ENCODE measurements at regions not wholly inside any gene's neighbourhood (a gene's known extent, or its start where the extent isn't known, plus 50 kb on each side); places are given as distances from the start of the nearest gene placed in this dataset.

- DNase-seq, result no peak
Measured at GRCh38 chr2:64831977-64832328, 157.2 kb upstream of the SLC1A4 start.

- no peak for DNase-seq
Measured at GRCh38 chr2:64832936-64833335, 156.3 kb upstream of the SLC1A4 start.

- DNase-seq, result no peak
Measured at GRCh38 chr2:64836566-64836965, 152.6 kb upstream of the SLC1A4 start.

GRCh38 chr2:64837116-64837731 is 152.0 kb upstream of the SLC1A4 start:
- DNase-seq, result no peak

- no peak for DNase-seq
Measured at GRCh38 chr2:64837925-64838641, 151.1 kb upstream of the SLC1A4 start.

GRCh38 chr2:64838817-64839216 is 150.4 kb upstream of the SLC1A4 start:
- no peak for DNase-seq

- DNase-seq, result no peak
Measured at GRCh38 chr2:64839844-64840243, 149.4 kb upstream of the SLC1A4 start.

GRCh38 chr2:64840426-64840881 is 148.7 kb upstream of the SLC1A4 start:
- no peak for DNase-seq

GRCh38 chr2:64841461-64841860 is 147.7 kb upstream of the SLC1A4 start:
- no peak for DNase-seq

GRCh38 chr2:64842030-64842429 is 147.2 kb upstream of the SLC1A4 start:
- DNase-seq, result no peak

- DNase-seq, result no peak
Measured at GRCh38 chr2:64844087-64844486, 145.1 kb upstream of the SLC1A4 start.

GRCh38 chr2:64845273-64845905 is 143.8 kb upstream of the SLC1A4 start:
- no peak for DNase-seq

GRCh38 chr2:64846177-64846576 is 143.0 kb upstream of the SLC1A4 start:
- DNase-seq, result no peak

- DNase-seq, result no peak
Measured at GRCh38 chr2:64847930-64848329, 141.3 kb upstream of the SLC1A4 start.

GRCh38 chr2:64848363-64848762 is 140.8 kb upstream of the SLC1A4 start:
- no peak for DNase-seq

GRCh38 chr2:64848945-64849344 is 140.3 kb upstream of the SLC1A4 start:
- no peak for DNase-seq

GRCh38 chr2:64850642-64851041 is 138.6 kb upstream of the SLC1A4 start:
- DNase-seq, result no peak

- DNase-seq, result no peak
Measured at GRCh38 chr2:64852771-64853241, 136.4 kb upstream of the SLC1A4 start.

GRCh38 chr2:64853306-64853705 is 135.9 kb upstream of the SLC1A4 start:
- DNase-seq, result no peak

- no peak for DNase-seq
Measured at GRCh38 chr2:64853894-64854293, 135.3 kb upstream of the SLC1A4 start.

- DNase-seq, result no peak
Measured at GRCh38 chr2:64854773-64855237, 134.4 kb upstream of the SLC1A4 start.

- DNase-seq, result peak; percentile 4
Measured at GRCh38 chr2:64857581-64858471, 131.4 kb upstream of the SLC1A4 start.

Data from NCI-H2107 (cell line).